ENCODE measurements at regions not wholly inside any gene's neighbourhood (a gene's known extent, or its start where the extent isn't known, plus 50 kb on each side); places are given as distances from the start of the nearest gene placed in this dataset.
A peak's percentile ranks its signal among the peaks of the same experiment; 100 is the strongest.

DNA sequence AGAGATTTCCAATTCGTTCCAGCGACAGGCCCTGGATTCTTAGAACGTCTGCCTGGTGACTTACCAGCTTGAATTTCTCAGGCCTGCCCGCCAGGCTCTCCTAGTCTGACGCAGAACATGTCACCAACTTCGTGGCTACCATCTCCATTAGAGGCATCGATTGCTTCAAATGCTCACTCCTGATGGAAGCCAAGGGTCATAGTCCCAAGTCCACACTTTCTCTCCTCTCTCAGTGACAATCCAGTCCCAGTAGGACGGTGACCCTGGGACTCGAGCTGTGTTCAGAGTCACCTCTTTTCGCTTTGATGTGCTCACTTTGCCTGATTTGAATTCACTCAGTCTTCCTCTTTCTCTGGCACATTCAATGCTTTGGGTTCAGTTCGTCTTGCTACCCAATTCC is 94.8 kb downstream of the GADD45G start:
- H3K4me3 ChIP-seq, result no peak overlapping the region
- ATAC-seq (no peak), DNase-seq (no peak)
- no peaks in the 10 kb centered on the region for H3K36me3 ChIP-seq (ENCODE audit: low read depth)
- TF ChIP-seq, protein P1, sequence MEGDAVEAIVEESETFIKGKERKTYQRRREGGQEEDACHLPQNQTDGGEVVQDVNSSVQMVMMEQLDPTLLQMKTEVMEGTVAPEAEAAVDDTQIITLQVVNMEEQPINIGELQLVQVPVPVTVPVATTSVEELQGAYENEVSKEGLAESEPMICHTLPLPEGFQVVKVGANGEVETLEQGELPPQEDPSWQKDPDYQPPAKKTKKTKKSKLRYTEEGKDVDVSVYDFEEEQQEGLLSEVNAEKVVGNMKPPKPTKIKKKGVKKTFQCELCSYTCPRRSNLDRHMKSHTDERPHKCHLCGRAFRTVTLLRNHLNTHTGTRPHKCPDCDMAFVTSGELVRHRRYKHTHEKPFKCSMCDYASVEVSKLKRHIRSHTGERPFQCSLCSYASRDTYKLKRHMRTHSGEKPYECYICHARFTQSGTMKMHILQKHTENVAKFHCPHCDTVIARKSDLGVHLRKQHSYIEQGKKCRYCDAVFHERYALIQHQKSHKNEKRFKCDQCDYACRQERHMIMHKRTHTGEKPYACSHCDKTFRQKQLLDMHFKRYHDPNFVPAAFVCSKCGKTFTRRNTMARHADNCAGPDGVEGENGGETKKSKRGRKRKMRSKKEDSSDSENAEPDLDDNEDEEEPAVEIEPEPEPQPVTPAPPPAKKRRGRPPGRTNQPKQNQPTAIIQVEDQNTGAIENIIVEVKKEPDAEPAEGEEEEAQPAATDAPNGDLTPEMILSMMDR (IDR thresholded peaks at IDR 0.05), result no peak
- H3K9me3 ChIP-seq, result no peaks in the 10 kb centered on the region
- no peaks in the 10 kb centered on the region for H3K4me1 ChIP-seq (ENCODE audit: low read depth)
- intact Hi-C loops (cut with DNase I, micrococcal nuclease), result no loop called here

DNA sequence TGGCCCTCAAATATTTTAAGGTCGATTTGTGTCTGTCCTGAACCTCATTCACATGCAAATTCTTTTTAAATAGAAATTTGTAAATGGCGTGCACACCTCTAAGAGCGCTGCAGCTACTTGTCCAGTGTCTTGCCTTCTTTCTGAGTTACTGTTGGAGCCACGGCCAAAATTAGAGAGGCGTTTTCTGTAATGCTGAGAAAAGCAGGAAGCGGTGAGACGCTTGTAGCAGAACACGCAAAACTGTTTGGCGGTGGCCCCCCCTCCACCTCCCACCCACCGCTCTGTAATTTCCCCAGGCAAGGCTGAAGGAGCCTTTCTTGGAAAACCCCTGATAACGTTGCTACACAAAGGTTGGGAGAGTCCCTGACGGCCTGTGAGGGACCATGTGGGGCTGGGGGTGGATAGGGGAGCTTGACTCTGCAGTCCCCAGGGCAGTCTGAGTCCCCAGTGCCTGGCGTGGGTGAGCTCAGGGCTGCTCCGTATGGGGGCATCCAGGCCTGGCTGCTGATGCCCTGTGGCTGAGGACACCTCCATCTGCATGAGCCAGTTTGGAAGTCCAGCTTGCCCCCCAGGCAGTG is 96.5 kb downstream of the GADD45G start:
- peak in 1 of 3 donors; percentile 34 for DNase-seq
- TF ChIP-seq, protein P1 (IDR thresholded peaks at IDR 0.05), result no peak
- Histone ChIP-seq H3K36me3 (ENCODE audit: low read depth) (no peaks in the 10 kb centered on the region), H3K9me3 (no peaks in the 10 kb centered on the region), H3K4me3 (no peak overlapping the region), H3K4me1 (ENCODE audit: low read depth) (no peaks in the 10 kb centered on the region)
- intact Hi-C loops (cut with DNase I, micrococcal nuclease), result no loop called here
- ATAC-seq, result peak; percentile 61

DNA sequence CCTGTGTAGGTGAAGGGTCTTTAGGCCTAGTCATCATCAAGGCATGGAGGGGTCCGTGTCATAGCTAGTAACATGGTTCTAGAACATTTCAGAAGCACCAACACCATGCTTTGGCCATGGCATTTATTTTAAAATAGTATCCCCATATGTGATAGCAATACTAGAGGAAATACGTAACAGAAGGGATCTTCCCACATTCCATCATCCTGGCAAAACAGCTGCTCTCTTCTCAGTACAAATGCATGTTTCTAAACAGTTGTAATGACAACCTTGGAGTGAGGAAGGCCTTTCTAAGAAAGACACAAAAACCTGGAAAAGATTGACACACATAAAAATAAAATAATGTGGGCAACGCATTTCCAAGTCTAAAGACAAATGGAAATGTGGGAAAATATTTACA is 97.6 kb downstream of the GADD45G start:
- TF ChIP-seq, protein P1 (IDR thresholded peaks at IDR 0.05), result no peak
- no peaks in the 10 kb centered on the region for H3K4me1 ChIP-seq (ENCODE audit: low read depth)
- no peak overlapping the region for H3K4me3 ChIP-seq
- no peaks in the 10 kb centered on the region for H3K9me3 ChIP-seq
- ATAC-seq (no peak), DNase-seq (no peak)
- intact Hi-C loops (cut with DNase I, micrococcal nuclease), result no loop called here
- H3K36me3 ChIP-seq (ENCODE audit: low read depth), result no peaks in the 10 kb centered on the region

DNA sequence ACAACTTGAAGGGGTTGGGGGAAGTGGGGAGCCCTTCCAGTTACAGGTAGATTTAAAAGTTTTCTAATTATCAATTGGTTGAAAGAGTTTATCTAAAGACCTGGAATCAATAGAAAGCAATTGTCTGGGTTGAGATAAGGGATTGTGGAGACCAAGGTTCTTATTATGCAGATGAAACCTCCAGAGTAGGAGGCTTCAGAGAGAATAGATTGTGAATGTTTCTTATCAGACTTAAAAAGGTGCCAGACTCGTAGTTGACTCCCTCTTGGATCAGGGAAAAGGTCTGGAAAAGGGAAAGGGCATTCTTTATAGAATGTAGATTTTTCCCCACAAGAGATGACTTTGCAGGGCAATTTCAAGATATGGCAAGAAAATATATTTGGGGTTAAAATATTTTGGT is 100.8 kb downstream of the GADD45G start:
- H3K36me3 ChIP-seq (ENCODE audit: low read depth), result no peaks in the 10 kb centered on the region
- ATAC-seq, result no peak
- TF ChIP-seq, protein P1 (IDR thresholded peaks at IDR 0.05), result no peak

DNA sequence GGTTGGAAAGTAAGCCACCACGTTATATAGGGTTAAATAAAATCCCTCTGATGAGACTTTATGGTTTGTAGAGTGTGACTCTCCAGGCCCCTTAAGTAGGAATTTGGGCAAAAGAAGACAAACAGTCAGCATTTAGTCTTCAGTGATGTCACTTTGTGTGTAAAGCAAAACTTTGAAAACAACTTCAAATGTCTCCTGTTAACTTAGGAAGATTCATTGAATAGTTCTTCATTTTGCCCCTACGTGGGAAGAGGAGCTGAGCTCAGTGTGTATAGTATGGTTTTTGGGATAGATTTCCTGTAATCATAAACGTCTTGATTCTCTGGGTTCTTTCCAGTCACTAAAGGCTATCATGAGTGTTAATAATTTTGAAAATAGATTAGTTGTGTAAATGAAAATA is 101.3 kb downstream of the GADD45G start:
- H3K4me3 ChIP-seq, result no peak overlapping the region
- ATAC-seq, result no peak
- TF ChIP-seq, protein P1 (IDR thresholded peaks at IDR 0.05), result no peak
- intact Hi-C loops (cut with DNase I, micrococcal nuclease), result no loop called here
- H3K36me3 ChIP-seq (ENCODE audit: low read depth), result no peaks in the 10 kb centered on the region
- no peaks in the 10 kb centered on the region for H3K4me1 ChIP-seq (ENCODE audit: low read depth)
- no peak for DNase-seq
- no peaks in the 10 kb centered on the region for H3K9me3 ChIP-seq

More for the DNA sequence above, 100.8 kb downstream of the GADD45G start:
- intact Hi-C loops (cut with DNase I, micrococcal nuclease), result no loop called here
- H3K4me1 ChIP-seq (ENCODE audit: low read depth), result no peaks in the 10 kb centered on the region
- H3K4me3 ChIP-seq, result no peak overlapping the region
- DNase-seq, result no peak
- no peaks in the 10 kb centered on the region for H3K9me3 ChIP-seq

DNA sequence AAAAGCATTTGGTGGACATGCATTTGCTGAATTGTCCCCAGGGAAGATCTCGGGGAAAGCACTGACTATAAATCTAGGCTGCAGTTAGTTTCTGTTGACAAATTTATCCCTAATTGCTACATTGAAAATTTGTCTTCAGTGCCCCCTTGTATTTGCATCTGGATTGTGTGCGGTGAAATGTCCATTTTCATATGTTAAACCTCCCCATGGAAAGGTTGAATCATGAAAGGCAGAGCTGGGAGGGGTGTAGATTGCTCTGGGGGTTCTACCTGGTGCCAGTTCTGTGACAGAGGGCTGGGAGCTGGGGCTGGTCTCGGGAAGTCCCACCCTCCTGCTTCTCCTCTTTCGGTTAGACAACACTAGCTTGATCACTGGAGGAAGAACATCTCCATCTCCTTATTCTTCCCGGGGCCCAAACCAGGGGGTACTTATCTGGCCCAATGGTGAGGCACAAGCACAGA is 101.9 kb downstream of the GADD45G start:
- H3K4me3 ChIP-seq, result no peak overlapping the region
- H3K36me3 ChIP-seq (ENCODE audit: low read depth), result no peaks in the 10 kb centered on the region
- no peaks in the 10 kb centered on the region for H3K9me3 ChIP-seq
- H3K4me1 ChIP-seq (ENCODE audit: low read depth), result no peaks in the 10 kb centered on the region
- ATAC-seq (no peak), DNase-seq (no peak)
- TF ChIP-seq, protein P1 (IDR thresholded peaks at IDR 0.05), result no peak
- intact Hi-C loops (cut with DNase I, micrococcal nuclease), result no loop called here
